ENCODE measurements at regions not wholly inside any gene's neighbourhood (a gene's known extent, or its start where the extent isn't known, plus 50 kb on each side); places are given as distances from the start of the nearest gene placed in this dataset.

DNA sequence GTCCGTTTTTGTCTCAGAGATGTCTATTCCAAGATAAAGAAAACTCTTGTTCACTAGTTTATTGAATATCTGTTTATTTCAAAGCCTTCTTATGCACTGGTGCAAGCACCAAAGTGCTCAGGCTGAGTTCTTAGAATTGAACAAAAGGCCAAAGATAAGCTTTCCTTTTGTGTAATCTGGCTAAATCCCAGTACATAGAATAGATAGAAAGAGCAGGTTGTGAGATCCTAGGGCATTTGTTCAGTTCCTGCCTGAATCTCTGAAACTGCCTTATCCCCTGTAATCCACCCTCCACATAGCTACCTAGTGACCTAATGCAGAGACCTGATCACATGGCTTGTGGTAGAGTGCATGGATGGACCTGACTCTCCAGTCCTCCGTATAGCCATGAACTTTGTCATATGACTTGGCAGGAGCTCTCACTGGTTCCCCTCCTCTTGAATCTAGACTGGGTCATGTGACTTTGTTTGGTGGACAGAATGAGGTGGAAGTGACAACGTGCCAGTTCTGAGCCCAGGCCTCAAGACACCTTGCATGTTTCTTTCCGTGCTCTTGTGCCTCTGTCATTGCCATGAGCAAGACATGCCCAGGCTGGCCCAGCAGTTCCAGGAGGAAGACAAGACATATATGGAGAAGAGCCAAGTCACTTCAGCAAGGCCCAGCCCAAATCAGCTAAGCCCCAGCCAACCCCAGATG, 139.3 kb upstream of the SHB start:
- Histone ChIP-seq H3F3A (replicated peaks; ENCODE audit: low read depth) (no peaks in the 10 kb centered on the region), H3K4me1 (ENCODE audit: insufficient read depth) (no peaks in the 10 kb centered on the region), H4K20me1 (replicated peaks; ENCODE audit: insufficient read depth) (peaks cover 12% of the 10 kb centered on the region), H3K36me3 (ENCODE audit: insufficient read depth) (no peaks in the 10 kb centered on the region), H3K79me2 (replicated peaks; ENCODE audit: insufficient read depth) (no peaks in the 10 kb centered on the region), H3K4me3 (no peak overlapping the region), H3K27ac (ENCODE audit: low read depth) (no peak overlapping the region), H2AFZ (no peak overlapping the region), H3K4me2 (no peak overlapping the region), H3K9me2 (ENCODE audit: insufficient read depth) (no peaks in the 10 kb centered on the region), H3K27me3 (ENCODE audit: insufficient read depth) (peaks cover 77% of the 10 kb centered on the region)
- no peaks in the 10 kb centered on the region for H3K36me3 Mint-ChIP-seq (ENCODE audit: low read depth)
- TF ChIP-seq, protein P1, sequence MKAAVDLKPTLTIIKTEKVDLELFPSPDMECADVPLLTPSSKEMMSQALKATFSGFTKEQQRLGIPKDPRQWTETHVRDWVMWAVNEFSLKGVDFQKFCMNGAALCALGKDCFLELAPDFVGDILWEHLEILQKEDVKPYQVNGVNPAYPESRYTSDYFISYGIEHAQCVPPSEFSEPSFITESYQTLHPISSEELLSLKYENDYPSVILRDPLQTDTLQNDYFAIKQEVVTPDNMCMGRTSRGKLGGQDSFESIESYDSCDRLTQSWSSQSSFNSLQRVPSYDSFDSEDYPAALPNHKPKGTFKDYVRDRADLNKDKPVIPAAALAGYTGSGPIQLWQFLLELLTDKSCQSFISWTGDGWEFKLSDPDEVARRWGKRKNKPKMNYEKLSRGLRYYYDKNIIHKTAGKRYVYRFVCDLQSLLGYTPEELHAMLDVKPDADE (IDR thresholded peaks at IDR 0.05) = no peak
- TF ChIP-seq, protein P2, sequence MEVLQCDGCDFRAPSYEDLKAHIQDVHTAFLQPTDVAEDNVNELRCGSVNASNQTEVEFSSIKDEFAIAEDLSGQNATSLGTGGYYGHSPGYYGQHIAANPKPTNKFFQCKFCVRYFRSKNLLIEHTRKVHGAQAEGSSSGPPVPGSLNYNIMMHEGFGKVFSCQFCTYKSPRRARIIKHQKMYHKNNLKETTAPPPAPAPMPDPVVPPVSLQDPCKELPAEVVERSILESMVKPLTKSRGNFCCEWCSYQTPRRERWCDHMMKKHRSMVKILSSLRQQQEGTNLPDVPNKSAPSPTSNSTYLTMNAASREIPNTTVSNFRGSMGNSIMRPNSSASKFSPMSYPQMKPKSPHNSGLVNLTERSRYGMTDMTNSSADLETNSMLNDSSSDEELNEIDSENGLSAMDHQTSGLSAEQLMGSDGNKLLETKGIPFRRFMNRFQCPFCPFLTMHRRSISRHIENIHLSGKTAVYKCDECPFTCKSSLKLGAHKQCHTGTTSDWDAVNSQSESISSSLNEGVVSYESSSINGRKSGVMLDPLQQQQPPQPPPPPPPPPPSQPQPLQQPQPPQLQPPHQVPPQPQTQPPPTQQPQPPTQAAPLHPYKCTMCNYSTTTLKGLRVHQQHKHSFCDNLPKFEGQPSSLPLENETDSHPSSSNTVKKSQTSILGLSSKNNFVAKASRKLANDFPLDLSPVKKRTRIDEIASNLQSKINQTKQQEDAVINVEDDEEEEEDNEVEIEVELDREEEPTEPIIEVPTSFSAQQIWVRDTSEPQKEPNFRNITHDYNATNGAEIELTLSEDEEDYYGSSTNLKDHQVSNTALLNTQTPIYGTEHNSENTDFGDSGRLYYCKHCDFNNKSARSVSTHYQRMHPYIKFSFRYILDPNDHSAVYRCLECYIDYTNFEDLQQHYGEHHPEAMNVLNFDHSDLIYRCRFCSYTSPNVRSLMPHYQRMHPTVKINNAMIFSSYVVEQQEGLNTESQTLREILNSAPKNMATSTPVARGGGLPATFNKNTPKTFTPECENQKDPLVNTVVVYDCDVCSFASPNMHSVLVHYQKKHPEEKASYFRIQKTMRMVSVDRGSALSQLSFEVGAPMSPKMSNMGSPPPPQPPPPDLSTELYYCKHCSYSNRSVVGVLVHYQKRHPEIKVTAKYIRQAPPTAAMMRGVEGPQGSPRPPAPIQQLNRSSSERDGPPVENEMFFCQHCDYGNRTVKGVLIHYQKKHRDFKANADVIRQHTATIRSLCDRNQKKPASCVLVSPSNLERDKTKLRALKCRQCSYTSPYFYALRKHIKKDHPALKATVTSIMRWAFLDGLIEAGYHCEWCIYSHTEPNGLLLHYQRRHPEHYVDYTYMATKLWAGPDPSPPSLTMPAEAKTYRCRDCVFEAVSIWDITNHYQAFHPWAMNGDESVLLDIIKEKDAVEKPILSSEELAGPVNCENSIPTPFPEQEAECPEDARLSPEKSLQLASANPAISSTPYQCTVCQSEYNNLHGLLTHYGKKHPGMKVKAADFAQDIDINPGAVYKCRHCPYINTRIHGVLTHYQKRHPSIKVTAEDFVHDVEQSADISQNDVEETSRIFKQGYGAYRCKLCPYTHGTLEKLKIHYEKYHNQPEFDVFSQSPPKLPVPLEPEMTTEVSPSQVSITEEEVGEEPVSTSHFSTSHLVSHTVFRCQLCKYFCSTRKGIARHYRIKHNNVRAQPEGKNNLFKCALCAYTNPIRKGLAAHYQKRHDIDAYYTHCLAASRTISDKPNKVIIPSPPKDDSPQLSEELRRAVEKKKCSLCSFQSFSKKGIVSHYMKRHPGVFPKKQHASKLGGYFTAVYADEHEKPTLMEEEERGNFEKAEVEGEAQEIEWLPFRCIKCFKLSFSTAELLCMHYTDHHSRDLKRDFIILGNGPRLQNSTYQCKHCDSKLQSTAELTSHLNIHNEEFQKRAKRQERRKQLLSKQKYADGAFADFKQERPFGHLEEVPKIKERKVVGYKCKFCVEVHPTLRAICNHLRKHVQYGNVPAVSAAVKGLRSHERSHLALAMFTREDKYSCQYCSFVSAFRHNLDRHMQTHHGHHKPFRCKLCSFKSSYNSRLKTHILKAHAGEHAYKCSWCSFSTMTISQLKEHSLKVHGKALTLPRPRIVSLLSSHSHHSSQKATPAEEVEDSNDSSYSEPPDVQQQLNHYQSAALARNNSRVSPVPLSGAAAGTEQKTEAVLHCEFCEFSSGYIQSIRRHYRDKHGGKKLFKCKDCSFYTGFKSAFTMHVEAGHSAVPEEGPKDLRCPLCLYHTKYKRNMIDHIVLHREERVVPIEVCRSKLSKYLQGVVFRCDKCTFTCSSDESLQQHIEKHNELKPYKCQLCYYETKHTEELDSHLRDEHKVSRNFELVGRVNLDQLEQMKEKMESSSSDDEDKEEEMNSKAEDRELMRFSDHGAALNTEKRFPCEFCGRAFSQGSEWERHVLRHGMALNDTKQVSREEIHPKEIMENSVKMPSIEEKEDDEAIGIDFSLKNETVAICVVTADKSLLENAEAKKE (CRISPR knock-in tag; IDR thresholded peaks at IDR 0.05) = no peak
- TF ChIP-seq ZNF114 (CRISPR knock-in tag; IDR thresholded peaks at IDR 0.05) = no peak
- TF ChIP-seq ZNF331 (CRISPR knock-in tag; IDR thresholded peaks at IDR 0.05; ENCODE audit: low read depth) = no peak
- TF ChIP-seq CREB1 (CRISPR knock-in tag; IDR thresholded peaks at IDR 0.05; ENCODE audit: low read depth) = no peak
- no peak for TF ChIP-seq EZH2 (IDR thresholded peaks at IDR 0.05; ENCODE audit: low read depth, unreplicated experiment)
- no peak for TF ChIP-seq POLR2AphosphoS5 (IDR thresholded peaks at IDR 0.05; ENCODE audit: low read depth)
- TF ChIP-seq EZH2phosphoT487 (IDR thresholded peaks at IDR 0.05; ENCODE audit: unreplicated experiment) = no peak
- TF ChIP-seq JUNB (IDR thresholded peaks at IDR 0.05; ENCODE audit: unreplicated experiment) = no peak
- TF ChIP-seq, protein P3, sequence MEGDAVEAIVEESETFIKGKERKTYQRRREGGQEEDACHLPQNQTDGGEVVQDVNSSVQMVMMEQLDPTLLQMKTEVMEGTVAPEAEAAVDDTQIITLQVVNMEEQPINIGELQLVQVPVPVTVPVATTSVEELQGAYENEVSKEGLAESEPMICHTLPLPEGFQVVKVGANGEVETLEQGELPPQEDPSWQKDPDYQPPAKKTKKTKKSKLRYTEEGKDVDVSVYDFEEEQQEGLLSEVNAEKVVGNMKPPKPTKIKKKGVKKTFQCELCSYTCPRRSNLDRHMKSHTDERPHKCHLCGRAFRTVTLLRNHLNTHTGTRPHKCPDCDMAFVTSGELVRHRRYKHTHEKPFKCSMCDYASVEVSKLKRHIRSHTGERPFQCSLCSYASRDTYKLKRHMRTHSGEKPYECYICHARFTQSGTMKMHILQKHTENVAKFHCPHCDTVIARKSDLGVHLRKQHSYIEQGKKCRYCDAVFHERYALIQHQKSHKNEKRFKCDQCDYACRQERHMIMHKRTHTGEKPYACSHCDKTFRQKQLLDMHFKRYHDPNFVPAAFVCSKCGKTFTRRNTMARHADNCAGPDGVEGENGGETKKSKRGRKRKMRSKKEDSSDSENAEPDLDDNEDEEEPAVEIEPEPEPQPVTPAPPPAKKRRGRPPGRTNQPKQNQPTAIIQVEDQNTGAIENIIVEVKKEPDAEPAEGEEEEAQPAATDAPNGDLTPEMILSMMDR (conservative IDR thresholded peaks at IDR 0.05; ENCODE audit: low read depth in 2 of 2) = no peak
- TF ChIP-seq STAT1 (IDR thresholded peaks at IDR 0.05; ENCODE audit: unreplicated experiment) = no peak
- no peak for TF ChIP-seq NANOG (IDR thresholded peaks at IDR 0.05; ENCODE audit: borderline replicate concordance)
- TF ChIP-seq, protein P4, sequence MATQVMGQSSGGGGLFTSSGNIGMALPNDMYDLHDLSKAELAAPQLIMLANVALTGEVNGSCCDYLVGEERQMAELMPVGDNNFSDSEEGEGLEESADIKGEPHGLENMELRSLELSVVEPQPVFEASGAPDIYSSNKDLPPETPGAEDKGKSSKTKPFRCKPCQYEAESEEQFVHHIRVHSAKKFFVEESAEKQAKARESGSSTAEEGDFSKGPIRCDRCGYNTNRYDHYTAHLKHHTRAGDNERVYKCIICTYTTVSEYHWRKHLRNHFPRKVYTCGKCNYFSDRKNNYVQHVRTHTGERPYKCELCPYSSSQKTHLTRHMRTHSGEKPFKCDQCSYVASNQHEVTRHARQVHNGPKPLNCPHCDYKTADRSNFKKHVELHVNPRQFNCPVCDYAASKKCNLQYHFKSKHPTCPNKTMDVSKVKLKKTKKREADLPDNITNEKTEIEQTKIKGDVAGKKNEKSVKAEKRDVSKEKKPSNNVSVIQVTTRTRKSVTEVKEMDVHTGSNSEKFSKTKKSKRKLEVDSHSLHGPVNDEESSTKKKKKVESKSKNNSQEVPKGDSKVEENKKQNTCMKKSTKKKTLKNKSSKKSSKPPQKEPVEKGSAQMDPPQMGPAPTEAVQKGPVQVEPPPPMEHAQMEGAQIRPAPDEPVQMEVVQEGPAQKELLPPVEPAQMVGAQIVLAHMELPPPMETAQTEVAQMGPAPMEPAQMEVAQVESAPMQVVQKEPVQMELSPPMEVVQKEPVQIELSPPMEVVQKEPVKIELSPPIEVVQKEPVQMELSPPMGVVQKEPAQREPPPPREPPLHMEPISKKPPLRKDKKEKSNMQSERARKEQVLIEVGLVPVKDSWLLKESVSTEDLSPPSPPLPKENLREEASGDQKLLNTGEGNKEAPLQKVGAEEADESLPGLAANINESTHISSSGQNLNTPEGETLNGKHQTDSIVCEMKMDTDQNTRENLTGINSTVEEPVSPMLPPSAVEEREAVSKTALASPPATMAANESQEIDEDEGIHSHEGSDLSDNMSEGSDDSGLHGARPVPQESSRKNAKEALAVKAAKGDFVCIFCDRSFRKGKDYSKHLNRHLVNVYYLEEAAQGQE (IDR thresholded peaks at IDR 0.05; ENCODE audit: unreplicated experiment) = no peak
- H3K27ac Mint-ChIP-seq = no peak overlapping the region
- no peak for ATAC-seq
- H3K4me3 Mint-ChIP-seq = no peak overlapping the region
- H3K9me3 Mint-ChIP-seq = peaks cover 5% of the 10 kb centered on the region; the same call in 1 of the 3 replicates
- peaks cover 62% of the 10 kb centered on the region for H3K27me3 Mint-ChIP-seq (ENCODE audit: insufficient read depth, low read depth, poor library complexity)
- no peak for DNase-seq (ENCODE audit: low spot score)
- peaks cover 19% of the 10 kb centered on the region for H3K4me1 Mint-ChIP-seq

Data from GM23338 (cell line).